GM12878 (cell line): ENCODE measurements at regions not wholly inside any gene's neighbourhood (a gene's known extent, or its start where the extent isn't known, plus 50 kb on each side); places are given as distances from the start of the nearest gene placed in this dataset.

Experiments
- ATAC-seq: fragments of 200-7000 bp; cut with Tn5 transposase; 3 replicates; pipeline ENCODE4 v1.9.1; 2020; ENCODE audit warnings: mild to moderate bottlenecking, moderate library complexity
- BruUV-seq: library from RNA; stranded (reverse); fragments of 400-500 nt; replicated peaks from 2 replicates; lab custom pipeline; 2021; lab: Mats Ljungman, UMichigan
- CTCF ChIA-PET: fragments of 300-600 bp; sonication (Branson Sonifier 250); formaldehyde crosslinking; extraction: SDS; loops from one replicate; lab custom pipeline; 2021; ENCODE audit warnings: inconsistent platforms; lab: Yijun Ruan, JAX
- POLR2A ChIA-PET: fragments of 350-600 bp; formaldehyde crosslinking; extraction: SDS; loops from one replicate; lab custom pipeline; 2021; ENCODE audit warnings: inconsistent platforms; lab: Charles Lee
- RAD21 ChIA-PET: fragments of 300-600 bp; sonication (Branson Sonifier 250); formaldehyde crosslinking; loops from one replicate; lab custom pipeline; 2023; ENCODE audit warnings: antibody characterized with exemption; ENCODE audit not compliant: unreplicated experiment; lab: Charles Lee
- SMC1A ChIA-PET: fragments of 300-600 bp; sonication (Branson Sonifier 250); formaldehyde crosslinking; loops from one replicate; lab custom pipeline; 2023; ENCODE audit not compliant: unreplicated experiment, uncharacterized antibody; lab: Charles Lee
- DNase-seq: peaks from one replicate; pipeline ENCODE4 v3.0.0-alpha.2; 2011; ENCODE audit warnings: low read depth, low spot score
- FAIRE-seq: peaks from 3 replicates; lab custom pipeline; 2011; peaks lifted over from hg19 to GRCh38; lab: Jason Lieb, UNC
- H2AFZ ChIP-seq: 2 replicates; pipeline ENCODE4 v1.6.0; 2011; ENCODE audit warnings: low read depth, low read length, control low read depth; ENCODE audit not compliant: control insufficient read depth
- H3K27ac ChIP-seq: 2 replicates; pipeline ENCODE4 v1.5.1; 2011; ENCODE audit warnings: control low read depth; ENCODE audit not compliant: control insufficient read depth, insufficient read depth
- H3K27me3 ChIP-seq, 2 experiments: replicated peaks in 1 of 2; 2 replicates each; pipeline versions ENCODE4 v1.6.0 to v1.6.1; 2011; ENCODE audit warnings: low read length in 1 of 2; ENCODE audit not compliant: control insufficient read depth in 2 of 2, insufficient read depth in 2 of 2
- H3K36me3 ChIP-seq, 2 experiments: 2 replicates each; pipeline ENCODE4 v1.5.1; 2011; ENCODE audit warnings: low read length in 1 of 2; ENCODE audit not compliant: control insufficient read depth in 2 of 2, insufficient read depth in 2 of 2
- H3K4me1 ChIP-seq: 2 replicates; pipeline ENCODE4 v1.6.1; 2011; ENCODE audit warnings: mild to moderate bottlenecking, low read length, moderate library complexity, mixed read lengths; ENCODE audit not compliant: control insufficient read depth, insufficient read depth
- H3K4me2 ChIP-seq: 2 replicates; pipeline ENCODE4 v1.6.0; 2011; ENCODE audit warnings: control low read depth; ENCODE audit not compliant: control insufficient read depth, insufficient read depth
- H3K4me3 ChIP-seq: fragments of 200-600 bp; sonication (generic); 2 replicates; pipeline ENCODE4 v1.5.1; 2016
- H3K79me2 ChIP-seq: 2 replicates; pipeline ENCODE4 v1.6.0; 2011; ENCODE audit warnings: low read length; ENCODE audit not compliant: control insufficient read depth, insufficient read depth
- H3K9ac ChIP-seq: 2 replicates; pipeline ENCODE4 v1.8.0; 2011; ENCODE audit warnings: low read length, control low read depth, mixed read lengths; ENCODE audit not compliant: control insufficient read depth, insufficient read depth
- H3K9me3 ChIP-seq: replicated peaks from 3 replicates; pipeline ENCODE4 v1.5.1; 2011; ENCODE audit warnings: mild to moderate bottlenecking, low read length; ENCODE audit not compliant: control insufficient read depth, insufficient read depth
- H4K20me1 ChIP-seq: 2 replicates; pipeline ENCODE4 v1.6.0; 2011; ENCODE audit not compliant: control insufficient read depth, insufficient read depth
- CEBPZ ChIP-seq: fragments of 150-350 bp; IDR thresholded peaks from 2 replicates; pipeline ENCODE4 v1.6.1; 2016; ENCODE audit warnings: low read depth, low read length
- E2F8 ChIP-seq: fragments of 450-650 bp; IDR thresholded peaks from 2 replicates; pipeline ENCODE4 v1.6.1; 2018; ENCODE audit warnings: mild to moderate bottlenecking, low read depth, moderate library complexity; ENCODE audit not compliant: partially characterized antibody
- HDGF ChIP-seq: fragments of 450-650 bp; IDR thresholded peaks from 2 replicates; pipeline ENCODE4 v1.6.1; 2016; ENCODE audit warnings: antibody characterized with exemption
- MEF2B ChIP-seq: fragments of 450-650 bp; IDR thresholded peaks from 2 replicates; pipeline ENCODE4 v1.6.1; 2018; ENCODE audit warnings: mild to moderate bottlenecking, moderate library complexity; ENCODE audit not compliant: partially characterized antibody, poor library complexity, severe bottlenecking
- MTA2 ChIP-seq: fragments of 450-650 bp; IDR thresholded peaks from 2 replicates; pipeline ENCODE4 v1.6.1; 2016; ENCODE audit warnings: low read depth, mild to moderate bottlenecking, moderate library complexity
- PAX8 ChIP-seq: fragments of 450-650 bp; IDR thresholded peaks from 2 replicates; pipeline ENCODE4 v1.6.1; 2017; ENCODE audit warnings: mild to moderate bottlenecking, moderate library complexity
- WGBS: methylation state at CpG from one replicate; pipeline ENCODE4 v1.1.6; 2016; ENCODE audit warnings: low lambda C conversion rate; ENCODE audit not compliant: insufficient replicate concordance, insufficient coverage; ENCODE audit errors: missing lambda C conversion rate; 5-methylcytosine and 5-hydroxymethylcytosine counted together
- in situ Hi-C: fragments of 300-500 bp; cut with MboI; formaldehyde crosslinking; loops from 9 replicates; pipeline ENCODE4 v1.14.3; 2018; ENCODE audit warnings: mixed read lengths
- intact Hi-C: fragments of 100-400 bp; cut with micrococcal nuclease; formaldehyde crosslinking; loops from one replicate; pipeline ENCODE4 v1.14.2; 2022; ENCODE audit not compliant: unreplicated experiment

GRCh38 chr17:15092762-15093161, 172.4 kb downstream of the PMP22 start:
- no TSS peak for BruUV-seq
- CTCF ChIA-PET: no interaction called here
- ATAC-seq (no peak), FAIRE-seq (no peak), DNase-seq (no peak)
- Histone ChIP-seq H3K27ac (no peak overlapping the region), H3K4me3 (no peak overlapping the region), H3K79me2 (no peaks in the 10 kb centered on the region), H3K9me3 (no peaks in the 10 kb centered on the region), H2AFZ (no peak overlapping the region), H3K9ac (no peak overlapping the region), H3K36me3 (no peaks in the 10 kb centered on the region), H3K4me2 (no peak overlapping the region), H3K27me3 (no peaks in the 10 kb centered on the region), H3K4me1 (no peaks in the 10 kb centered on the region), H4K20me1 (no peaks in the 10 kb centered on the region)
- intact Hi-C loops (no loop called here), in situ Hi-C loops (no loop called here)
- POLR2A ChIA-PET: no interaction called here
- TF ChIP-seq PAX8: no peak
- no peak for TF ChIP-seq MEF2B
- no peak for TF ChIP-seq CEBPZ
- TF ChIP-seq HDGF: no peak
- no peak for TF ChIP-seq MTA2
- RAD21 ChIA-PET: no interaction called here
- 0% methylated on average over 7 of the region's 7 CpGs for WGBS
- SMC1A ChIA-PET: no interaction called here

- ChIA-PET RAD21 (no interaction called here), SMC1A (no interaction called here), POLR2A (no interaction called here), CTCF (no interaction called here)
- no peaks in the 10 kb centered on the region for H3K4me1 ChIP-seq
- no peaks in the 10 kb centered on the region for H4K20me1 ChIP-seq
- intact Hi-C loops: no loop called here
- no peaks in the 10 kb centered on the region for H3K27me3 ChIP-seq
- no TSS peak for BruUV-seq
- no peaks in the 10 kb centered on the region for H3K36me3 ChIP-seq
- H2AFZ ChIP-seq: no peak overlapping the region
- H3K9ac ChIP-seq: no peak overlapping the region
- H3K79me2 ChIP-seq: no peaks in the 10 kb centered on the region
- no peak overlapping the region for H3K27ac ChIP-seq
- in situ Hi-C loops: no loop called here
- no peak for ATAC-seq
- no peak for DNase-seq
- no peaks in the 10 kb centered on the region for H3K9me3 ChIP-seq
- H3K4me2 ChIP-seq: no peak overlapping the region
- no peak overlapping the region for H3K4me3 ChIP-seq
- no peak for FAIRE-seq
- 44% methylated on average over 2 of the region's 2 CpGs for WGBS
- no peak for TF ChIP-seq E2F8
Observed at GRCh38 chr17:15092261-15092660, 172.9 kb downstream of the PMP22 start.
